Small intestine (tissue), 7 donors: ENCODE measurements at regions not wholly inside any gene's neighbourhood (a gene's known extent, or its start where the extent isn't known, plus 50 kb on each side); places are given as distances from the start of the nearest gene placed in this dataset.

Experiments
- DNase-seq, 2 donors: peaks; one replicate each; pipeline versions ENCODE4 v3.0.0 to v3.0.0-alpha.2; 2013
- FAIRE-seq: peaks from 2 replicates; lab custom pipeline; 2012; peaks lifted over from hg19 to GRCh38; lab: Jason Lieb, UNC
- H3K27ac ChIP-seq, 3 donors: one replicate each; pipeline ENCODE4 v1.5.1; 2013; ENCODE audit warnings: low read length in 2 of 3, mild to moderate bottlenecking in 2 of 3, control low read depth in 1 of 3, inconsistent platforms in 1 of 3, low read depth in 1 of 3, moderate library complexity in 1 of 3
- H3K27me3 ChIP-seq, 3 donors: one replicate each; pipeline ENCODE4 v1.6.1; 2013; ENCODE audit warnings: low read length in 3 of 3, inconsistent platforms in 1 of 3; ENCODE audit not compliant: control insufficient read depth in 3 of 3, insufficient read depth in 3 of 3
- H3K36me3 ChIP-seq, 3 donors: one replicate each; pipeline ENCODE4 v1.6.1; 2013; ENCODE audit warnings: low read length in 3 of 3, inconsistent platforms in 1 of 3, low read depth in 1 of 3, mild to moderate bottlenecking in 1 of 3, moderate library complexity in 1 of 3; ENCODE audit not compliant: control insufficient read depth in 3 of 3, insufficient read depth in 2 of 3
- H3K4me1 ChIP-seq, 3 donors: one replicate each; pipeline ENCODE4 v1.6.1; 2013; ENCODE audit warnings: low read length in 2 of 3, inconsistent platforms in 1 of 3, low read depth in 1 of 3, mild to moderate bottlenecking in 1 of 3, moderate library complexity in 1 of 3; ENCODE audit not compliant: control insufficient read depth in 3 of 3, insufficient read depth in 2 of 3
- H3K4me3 ChIP-seq, 3 donors: one replicate each; pipeline ENCODE4 v1.5.1; 2013; ENCODE audit warnings: low read length in 3 of 3, control low read depth in 1 of 3, inconsistent platforms in 1 of 3, low read depth in 1 of 3, mild to moderate bottlenecking in 1 of 3, moderate library complexity in 1 of 3
- H3K9me3 ChIP-seq, 2 donors: one replicate each; pipeline ENCODE4 v1.6.1; 2013; ENCODE audit warnings: low read depth in 1 of 2, low read length in 1 of 2; ENCODE audit not compliant: control insufficient read depth in 2 of 2, insufficient read depth in 1 of 2
- WGBS, 3 donors: extraction: QIAGEN DNeasy Blood & Tissue Kit; methylation state at CpG; one replicate each; pipeline ENCODE4 v1.1.7; 2013; 5-methylcytosine and 5-hydroxymethylcytosine counted together
- donor health status: healthy with polysubstance abuse.
- donor health status: control.
- donor health status: control.
- donor health status: Bipolar disorder and iron deficiency.
- donor health status: healthy.

DNA sequence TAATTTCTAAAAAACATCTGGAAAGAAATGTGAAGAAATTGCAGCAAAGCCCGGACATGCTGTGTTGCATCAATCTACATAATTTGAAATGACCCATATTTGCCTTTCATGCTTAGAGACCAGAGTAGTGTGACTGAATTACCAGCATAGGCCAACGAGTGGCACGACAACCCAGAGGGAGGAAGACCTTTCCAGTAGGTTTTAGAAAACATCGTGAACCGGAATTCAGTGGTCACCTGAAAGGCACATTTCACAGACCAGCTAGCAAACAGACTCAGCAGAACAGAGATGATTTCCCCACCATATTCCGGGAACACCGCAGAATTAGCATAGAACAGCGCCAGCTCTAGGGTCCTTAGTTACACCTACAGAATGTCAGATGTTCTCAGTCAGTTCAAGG lies 620.0 kb upstream of the ZNF385D start:
- FAIRE-seq = no peak
- 85 to 92% (median 91%) methylated on average over 8 of the region's 8 CpGs for WGBS, 3 donors
- Histone ChIP-seq H3K9me3 (no peaks in the 10 kb centered on the region), H3K27me3 (peaks cover 0 to 24% (median 8%) of the 10 kb centered on the region in 3 donors), H3K36me3 (no peaks in the 10 kb centered on the region), H3K27ac (no peak overlapping the region), H3K4me3 (no peak overlapping the region), H3K4me1 (no peaks in the 10 kb centered on the region)
- DNase-seq = no peak

DNA sequence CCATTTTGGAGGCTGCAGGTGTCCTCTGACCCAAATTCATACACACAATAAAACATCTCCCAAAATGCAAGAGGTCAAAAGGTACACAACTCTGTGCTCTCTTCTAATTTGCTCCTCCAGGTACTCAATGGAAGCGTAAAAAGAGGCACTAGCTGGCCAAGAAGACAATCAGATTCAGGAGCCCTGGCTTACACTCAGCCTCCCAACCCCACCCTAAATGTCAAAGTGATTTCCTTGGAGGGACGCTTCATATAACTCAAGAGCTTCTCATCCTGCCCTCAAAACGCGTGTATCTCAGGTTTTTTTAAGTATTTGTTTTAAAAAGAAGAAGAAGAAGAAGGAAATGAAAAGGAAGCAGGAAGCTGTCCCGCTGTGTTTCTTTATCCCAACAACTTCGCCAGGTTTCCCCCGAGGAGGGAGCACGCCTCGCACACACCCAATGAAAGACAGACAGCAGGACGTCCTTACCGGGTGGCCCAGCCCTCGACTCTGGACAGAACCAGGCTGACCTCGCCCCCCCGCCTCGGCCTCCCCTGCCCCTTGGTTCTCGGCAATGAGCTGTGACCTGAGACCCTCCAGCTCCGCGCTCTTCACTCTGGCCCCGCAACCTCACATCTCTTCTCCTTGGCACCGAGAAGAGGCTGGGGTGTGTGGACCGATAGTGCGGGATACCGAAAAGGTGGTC lies 620.7 kb upstream of the ZNF385D start:
- 9 to 16% (median 13%) methylated on average over 22 to 23 of the region's 23 CpGs for WGBS, 3 donors
- Histone ChIP-seq H3K4me3 (peak overlapping the region in 1 of 3 donors; percentile 38), H3K9me3 (no peaks in the 10 kb centered on the region), H3K36me3 (no peaks in the 10 kb centered on the region), H3K27me3 (peaks cover 0 to 24% (median 8%) of the 10 kb centered on the region in 3 donors), H3K4me1 (no peaks in the 10 kb centered on the region), H3K27ac (no peak overlapping the region)
- peak in 1 of 2 donors; percentile 2 for DNase-seq
- no peak for FAIRE-seq

- DNase-seq (peak in 1 of 2 donors; percentile 2), FAIRE-seq (no peak)
- Histone ChIP-seq H3K27ac (no peak overlapping the region), H3K4me1 (no peaks in the 10 kb centered on the region), H3K9me3 (no peaks in the 10 kb centered on the region), H3K4me3 (peak overlapping the region in 1 of 3 donors; percentile 38), H3K36me3 (no peaks in the 10 kb centered on the region), H3K27me3 (peaks cover 0 to 24% (median 8%) of the 10 kb centered on the region in 3 donors)
- 3 to 15% (median 13%) methylated on average over 64 to 74 of the region's 74 CpGs for WGBS, 3 donors
Measured at GRCh38 chr3:22372292-22373062, 621.5 kb upstream of the ZNF385D start.

DNA sequence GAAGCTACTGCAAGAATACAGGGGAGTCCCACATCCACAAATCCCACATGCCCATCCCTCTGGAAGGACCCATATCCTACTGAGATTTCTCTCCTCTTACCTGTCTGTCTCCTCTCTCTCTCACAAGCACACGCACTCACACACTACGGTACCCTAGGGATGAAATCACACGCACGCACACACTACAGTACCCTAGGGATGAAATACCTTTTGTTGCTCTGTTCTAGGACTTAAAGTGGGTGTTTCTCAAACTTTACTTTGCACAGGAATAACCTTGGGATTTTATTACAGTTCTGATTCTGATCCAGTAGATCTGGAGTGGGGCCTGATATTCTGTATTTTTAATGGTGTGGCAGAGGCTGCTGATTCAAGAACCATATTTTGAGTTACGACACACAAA lies 622.2 kb upstream of the ZNF385D start:
- Histone ChIP-seq H3K36me3 (no peaks in the 10 kb centered on the region), H3K9me3 (no peaks in the 10 kb centered on the region), H3K27ac (no peak overlapping the region), H3K27me3 (peaks cover 0 to 24% (median 8%) of the 10 kb centered on the region in 3 donors), H3K4me3 (no peak overlapping the region), H3K4me1 (no peaks in the 10 kb centered on the region)
- FAIRE-seq (no peak), DNase-seq (no peak)
- 88 to 94% (median 91%) methylated on average over 5 of the region's 5 CpGs for WGBS, 3 donors

DNA sequence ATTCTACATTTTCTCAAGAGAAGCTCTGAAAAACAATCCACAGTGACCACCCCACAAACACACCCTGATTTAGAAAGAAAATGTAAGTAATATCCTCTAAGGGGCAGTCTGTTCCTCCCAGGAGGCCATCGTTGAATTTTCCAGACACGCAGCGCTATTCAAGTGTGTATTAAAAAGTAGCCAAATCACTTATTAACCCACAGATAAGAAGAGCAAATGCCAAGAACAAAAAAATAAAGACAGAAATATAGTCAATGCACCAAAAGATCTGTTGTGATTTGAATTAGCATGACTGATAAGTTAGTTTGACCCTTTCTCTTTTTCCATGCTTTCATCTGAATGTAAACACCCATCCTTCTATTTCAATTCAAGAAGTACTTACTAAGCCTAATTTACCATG lies 622.8 kb upstream of the ZNF385D start:
- 62 to 82% (median 67%) methylated on average over 3 of the region's 3 CpGs for WGBS, 3 donors
- no peak for DNase-seq
- Histone ChIP-seq H3K9me3 (no peaks in the 10 kb centered on the region), H3K4me3 (no peak overlapping the region), H3K36me3 (no peaks in the 10 kb centered on the region), H3K4me1 (no peaks in the 10 kb centered on the region), H3K27me3 (peaks cover 0 to 24% (median 8%) of the 10 kb centered on the region in 3 donors), H3K27ac (no peak overlapping the region)
- no peak for FAIRE-seq

DNA sequence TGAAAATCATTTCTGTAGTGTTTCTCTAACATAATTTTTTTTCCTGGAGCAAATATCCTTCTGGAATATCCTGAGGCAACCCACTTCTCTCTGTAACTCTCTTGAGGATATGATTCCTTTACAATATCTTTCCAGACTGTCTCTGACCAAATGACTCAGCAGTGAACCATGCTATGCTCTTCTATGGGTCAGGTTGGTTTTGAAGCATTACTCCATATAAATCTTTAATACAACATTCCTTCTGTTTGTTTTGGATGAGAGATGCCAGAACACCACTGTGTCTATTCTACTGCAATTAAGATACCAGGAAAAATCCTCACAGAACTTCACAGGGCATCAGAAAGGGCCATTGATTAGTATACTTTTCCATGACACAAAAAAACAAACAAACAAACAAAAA lies 626.4 kb upstream of the ZNF385D start:
- no peak for FAIRE-seq
- Histone ChIP-seq H3K27ac (no peak overlapping the region), H3K4me1 (no peaks in the 10 kb centered on the region), H3K4me3 (no peak overlapping the region), H3K27me3 (peaks cover 0 to 6% (median 2%) of the 10 kb centered on the region in 3 donors), H3K9me3 (no peaks in the 10 kb centered on the region), H3K36me3 (no peaks in the 10 kb centered on the region)
- DNase-seq = no peak

- no peaks in the 10 kb centered on the region for H3K4me1 ChIP-seq
- no peak for FAIRE-seq
Measured at GRCh38 chr3:22378869-22379268, 627.9 kb upstream of the ZNF385D start.

GRCh38 chr3:22380253-22380652 lies 629.2 kb upstream of the ZNF385D start:
- Histone ChIP-seq H3K9me3 (no peaks in the 10 kb centered on the region), H3K27ac (no peak overlapping the region), H3K36me3 (no peaks in the 10 kb centered on the region), H3K27me3 (no peaks in the 10 kb centered on the region), H3K4me3 (no peak overlapping the region), H3K4me1 (no peaks in the 10 kb centered on the region)
- FAIRE-seq = no peak
- no peak for DNase-seq
- 59 to 71% (median 60%) methylated on average over 4 of the region's 4 CpGs for WGBS, 3 donors

More at GRCh38 chr3:22378869-22379268, 627.9 kb upstream of the ZNF385D start:
- H3K9me3 ChIP-seq = no peaks in the 10 kb centered on the region
- H3K27me3 ChIP-seq = no peaks in the 10 kb centered on the region
- no peak overlapping the region for H3K4me3 ChIP-seq
- DNase-seq = no peak
- H3K36me3 ChIP-seq = no peaks in the 10 kb centered on the region
- H3K27ac ChIP-seq = no peak overlapping the region
